GM19025 (cell line): ENCODE measurements at regions not wholly inside any gene's neighbourhood (a gene's known extent, or its start where the extent isn't known, plus 50 kb on each side); places are given as distances from the start of the nearest gene placed in this dataset.

Source experiments
- ATAC-seq: cut with Tn5 transposase; IDR thresholded peaks from one replicate; pipeline ENCODE4 v1.9.1; 2021; ENCODE audit warnings: mild to moderate bottlenecking, low read depth, moderate library complexity; ENCODE audit not compliant: unreplicated experiment

- ATAC-seq, result no peak
Observed at GRCh38 chr10:3866332-3866731, 81.3 kb upstream of the KLF6 start.

- ATAC-seq, result no peak
Observed at GRCh38 chr10:3865565-3865964, 80.6 kb upstream of the KLF6 start.

GRCh38 chr10:3861795-3862194 is 76.8 kb upstream of the KLF6 start:
- ATAC-seq, result no peak

GRCh38 chr10:3858051-3858845 is 73.2 kb upstream of the KLF6 start:
- ATAC-seq, result no peak

GRCh38 chr10:3857318-3857717 is 72.3 kb upstream of the KLF6 start:
- no peak for ATAC-seq

GRCh38 chr10:3856593-3856992 is 71.6 kb upstream of the KLF6 start:
- ATAC-seq, result no peak

- no peak for ATAC-seq
Observed at GRCh38 chr10:3853547-3854303, 68.7 kb upstream of the KLF6 start.

GRCh38 chr10:3853016-3853415 is 68.0 kb upstream of the KLF6 start:
- no peak for ATAC-seq

GRCh38 chr10:3852147-3852904 is 67.3 kb upstream of the KLF6 start:
- ATAC-seq, result peak; percentile 91

GRCh38 chr10:3850999-3851937 is 66.3 kb upstream of the KLF6 start:
- ATAC-seq, result no peak

- ATAC-seq, result no peak
Observed at GRCh38 chr10:3848775-3849635, 64.0 kb upstream of the KLF6 start.

- no peak for ATAC-seq
Observed at GRCh38 chr10:3848005-3848774, 63.2 kb upstream of the KLF6 start.

- no peak for ATAC-seq
Observed at GRCh38 chr10:3846736-3847135, 61.7 kb upstream of the KLF6 start.

- ATAC-seq, result no peak
Observed at GRCh38 chr10:3844491-3845025, 59.5 kb upstream of the KLF6 start.

- ATAC-seq, result no peak
Observed at GRCh38 chr10:3838460-3839437, 53.7 kb upstream of the KLF6 start.

- ATAC-seq, result no peak
Observed at GRCh38 chr10:3837647-3838459, 52.8 kb upstream of the KLF6 start.
